ENCODE measurements at regions not wholly inside any gene's neighbourhood (a gene's known extent, or its start where the extent isn't known, plus 50 kb on each side); places are given as distances from the start of the nearest gene placed in this dataset.

GRCh38 chr2:234771176-234771575, 180.6 kb upstream of the SH3BP4 start:
- no peak for DNase-seq (ENCODE audit: low read depth in 3 of 3, low spot score in 1 of 3)

- DNase-seq (ENCODE audit: low read depth in 3 of 3, low spot score in 1 of 3) = no peak
Observed at GRCh38 chr2:234770715-234771141, 181.1 kb upstream of the SH3BP4 start.

GRCh38 chr2:234770031-234770506, 181.7 kb upstream of the SH3BP4 start:
- DNase-seq (ENCODE audit: low read depth in 3 of 3, low spot score in 1 of 3) = no peak

GRCh38 chr2:234768608-234769196, 183.1 kb upstream of the SH3BP4 start:
- DNase-seq (ENCODE audit: low read depth in 3 of 3, low spot score in 1 of 3) = no peak

- DNase-seq (ENCODE audit: low read depth in 3 of 3, low spot score in 1 of 3) = no peak
Observed at GRCh38 chr2:234765279-234765678, 186.5 kb upstream of the SH3BP4 start.

GRCh38 chr2:234764372-234764771, 187.4 kb upstream of the SH3BP4 start:
- DNase-seq (ENCODE audit: low read depth in 3 of 3, low spot score in 1 of 3) = no peak

- no peak for DNase-seq (ENCODE audit: low read depth in 3 of 3, low spot score in 1 of 3)
Observed at GRCh38 chr2:234763002-234763873, 188.6 kb upstream of the SH3BP4 start.

- no peak for DNase-seq (ENCODE audit: low read depth in 3 of 3, low spot score in 1 of 3)
Observed at GRCh38 chr2:234761910-234762309, 189.9 kb upstream of the SH3BP4 start.

GRCh38 chr2:234754126-234754525, 197.7 kb upstream of the SH3BP4 start:
- no peak for DNase-seq (ENCODE audit: low read depth in 3 of 3, low spot score in 1 of 3)

GRCh38 chr2:234753701-234754100, 198.1 kb upstream of the SH3BP4 start:
- no peak for DNase-seq (ENCODE audit: low read depth in 3 of 3, low spot score in 1 of 3)

- DNase-seq (ENCODE audit: low read depth in 3 of 3, low spot score in 1 of 3) = no peak
Observed at GRCh38 chr2:234752966-234753365, 198.9 kb upstream of the SH3BP4 start.

- DNase-seq (ENCODE audit: low read depth in 3 of 3, low spot score in 1 of 3) = no peak
Observed at GRCh38 chr2:234751275-234751973, 200.4 kb upstream of the SH3BP4 start.

- no peak for DNase-seq (ENCODE audit: low read depth in 3 of 3, low spot score in 1 of 3)
Observed at GRCh38 chr2:234747833-234748559, 203.8 kb upstream of the SH3BP4 start.

GRCh38 chr2:234747032-234747431, 204.8 kb upstream of the SH3BP4 start:
- no peak for DNase-seq (ENCODE audit: low read depth in 3 of 3, low spot score in 1 of 3)

- no peak for DNase-seq (ENCODE audit: low read depth in 3 of 3, low spot score in 1 of 3)
Observed at GRCh38 chr2:234745347-234745746, 206.5 kb upstream of the SH3BP4 start.

GRCh38 chr2:234741976-234742375, 209.8 kb upstream of the SH3BP4 start:
- no peak for DNase-seq (ENCODE audit: low read depth in 3 of 3, low spot score in 1 of 3)

GRCh38 chr2:234739061-234739460, 212.8 kb upstream of the SH3BP4 start:
- DNase-seq (ENCODE audit: low read depth in 3 of 3, low spot score in 1 of 3) = no peak

- no peak for DNase-seq (ENCODE audit: low read depth in 3 of 3, low spot score in 1 of 3)
Observed at GRCh38 chr2:234735829-234736228, 216.0 kb upstream of the SH3BP4 start.

GRCh38 chr2:234733795-234734600, 217.8 kb upstream of the SH3BP4 start:
- DNase-seq (ENCODE audit: low read depth in 3 of 3, low spot score in 1 of 3) = no peak

GRCh38 chr2:234733093-234733489, 218.7 kb upstream of the SH3BP4 start:
- no peak for DNase-seq (ENCODE audit: low read depth in 3 of 3, low spot score in 1 of 3)
